HG02870 (cell line): ENCODE measurements at regions not wholly inside any gene's neighbourhood (a gene's known extent, or its start where the extent isn't known, plus 50 kb on each side); places are given as distances from the start of the nearest gene placed in this dataset.
"Not testable (repeated sequence)": the region's sequence is repeated elsewhere in the genome, so short reads cannot be mapped to it uniquely, and the experiment has no call there.

ENCODE experiments used
- ATAC-seq: cut with Tn5 transposase; IDR thresholded peaks from one replicate; pipeline ENCODE4 v1.9.1; 2021; ENCODE audit warnings: mild to moderate bottlenecking, moderate library complexity; ENCODE audit not compliant: unreplicated experiment

- no peak for ATAC-seq
These were observed 209.4 kb downstream of the RASSF9 start for GRCh38 chr12:85626784-85627171.

- ATAC-seq, result no peak
These were observed 208.6 kb downstream of the RASSF9 start for GRCh38 chr12:85627584-85627983.

- ATAC-seq, result not testable (repeated sequence)
These were observed 207.6 kb downstream of the RASSF9 start for GRCh38 chr12:85628562-85628961.

- ATAC-seq, result no peak
These were observed 205.4 kb downstream of the RASSF9 start for GRCh38 chr12:85630851-85631250.

DNA sequence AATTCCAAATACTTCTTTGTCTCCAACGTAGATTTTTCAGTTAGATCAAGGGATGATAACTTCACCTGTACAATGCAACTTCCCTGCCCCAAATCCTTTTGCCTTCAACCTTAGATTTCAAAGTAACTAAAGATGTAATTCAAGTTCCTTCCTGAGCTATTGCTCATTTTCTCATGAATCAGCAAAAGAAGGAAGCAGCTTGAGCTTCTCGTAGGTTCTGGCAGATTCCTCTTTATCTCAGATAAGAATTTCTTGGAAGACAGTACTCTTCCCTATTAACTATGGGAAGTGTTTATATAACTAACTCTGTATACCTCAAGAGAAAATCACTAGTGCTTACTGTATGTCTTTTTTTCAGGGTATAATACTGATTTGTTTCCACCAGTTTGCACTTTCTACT, 203.8 kb downstream of the RASSF9 start:
- no peak for ATAC-seq

- no peak for ATAC-seq
These were observed 202.7 kb downstream of the RASSF9 start for GRCh38 chr12:85633491-85633890.

GRCh38 chr12:85639834-85640233, 196.4 kb downstream of the RASSF9 start:
- no peak for ATAC-seq

GRCh38 chr12:85641796-85642195, 194.4 kb downstream of the RASSF9 start:
- ATAC-seq, result no peak

GRCh38 chr12:85642288-85642687, 193.9 kb downstream of the RASSF9 start:
- no peak for ATAC-seq

GRCh38 chr12:85642808-85643207, 193.4 kb downstream of the RASSF9 start:
- no peak for ATAC-seq

DNA sequence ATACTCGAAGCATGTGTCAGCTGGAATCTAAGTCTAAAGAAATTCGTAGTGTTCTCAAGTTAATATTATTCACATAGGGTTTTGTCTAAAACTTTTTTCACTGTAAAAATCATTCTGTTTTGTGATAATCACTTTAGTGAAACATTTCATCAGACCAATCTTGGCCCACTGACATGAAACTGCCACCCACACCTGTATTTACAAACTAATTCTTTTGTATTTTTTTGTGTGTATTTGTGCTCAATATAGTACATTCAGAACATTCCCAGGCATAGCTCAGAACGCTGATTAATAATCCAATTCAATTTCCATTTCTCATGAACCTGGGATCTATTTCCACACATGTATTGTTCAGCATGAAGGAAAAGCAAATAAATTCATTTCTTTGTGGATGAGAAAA, 191.7 kb downstream of the RASSF9 start:
- ATAC-seq, result no peak

- ATAC-seq, result no peak
These were observed 182.3 kb downstream of the RASSF9 start for GRCh38 chr12:85653731-85654455.

DNA sequence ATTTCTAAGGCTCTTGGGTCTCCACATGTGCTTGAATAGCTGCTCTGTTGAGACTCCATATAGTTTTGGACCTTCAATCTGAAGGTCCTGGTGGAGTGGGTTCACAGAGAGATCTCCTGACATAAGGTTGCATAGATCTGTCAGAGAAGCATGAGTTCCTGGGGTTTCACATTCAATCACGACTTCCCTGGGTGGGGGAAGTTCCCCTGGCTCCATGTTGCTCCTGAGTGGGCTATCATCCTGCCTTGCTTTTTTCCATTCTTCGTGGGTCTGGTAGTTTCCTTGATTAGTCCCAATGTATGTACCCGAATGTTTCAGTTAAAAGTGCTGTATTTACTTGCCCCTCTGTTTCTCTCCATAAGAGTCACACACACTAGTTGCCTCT, 181.8 kb downstream of the RASSF9 start:
- no peak for ATAC-seq

DNA sequence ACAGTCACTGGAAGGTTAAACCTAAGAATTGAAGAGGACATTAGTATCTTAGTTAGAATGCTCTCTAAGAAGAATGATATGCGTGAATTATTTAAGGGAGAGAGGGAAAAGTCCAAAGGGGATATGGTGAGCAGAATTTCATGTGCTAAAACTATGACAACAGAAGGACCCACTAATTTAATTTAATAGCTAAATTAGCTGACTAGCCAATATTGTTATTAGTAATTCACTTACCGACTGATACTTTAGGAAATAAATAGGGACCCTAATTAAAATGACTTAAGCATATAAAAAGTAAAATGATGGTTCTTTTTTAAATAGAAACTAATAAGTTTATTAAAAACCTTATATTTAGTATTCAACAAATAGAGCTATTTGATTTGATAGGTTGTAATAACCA, 179.6 kb downstream of the RASSF9 start:
- ATAC-seq, result no peak

DNA sequence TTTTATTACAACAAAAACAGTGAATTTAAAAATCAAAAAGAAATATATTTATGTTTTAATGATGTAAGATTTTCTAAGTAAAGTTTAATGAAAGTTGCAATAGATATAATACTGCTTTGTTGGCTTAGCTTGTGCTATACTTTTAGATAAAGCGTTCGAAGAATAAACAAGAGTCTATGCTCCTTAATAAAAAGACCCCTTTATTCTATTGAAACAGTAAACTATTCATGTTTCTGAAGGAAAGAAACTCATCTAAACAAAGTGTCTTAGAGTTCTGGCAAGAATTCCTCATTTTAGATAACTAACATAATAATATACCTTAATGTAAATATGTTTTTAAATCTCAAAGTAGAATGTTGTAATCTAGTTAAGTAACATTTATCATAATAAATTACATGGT, 179.0 kb downstream of the RASSF9 start:
- no peak for ATAC-seq

- ATAC-seq, result no peak
These were observed 178.2 kb downstream of the RASSF9 start for GRCh38 chr12:85657836-85658630.

GRCh38 chr12:85659754-85660530, 176.3 kb downstream of the RASSF9 start:
- no peak for ATAC-seq

DNA sequence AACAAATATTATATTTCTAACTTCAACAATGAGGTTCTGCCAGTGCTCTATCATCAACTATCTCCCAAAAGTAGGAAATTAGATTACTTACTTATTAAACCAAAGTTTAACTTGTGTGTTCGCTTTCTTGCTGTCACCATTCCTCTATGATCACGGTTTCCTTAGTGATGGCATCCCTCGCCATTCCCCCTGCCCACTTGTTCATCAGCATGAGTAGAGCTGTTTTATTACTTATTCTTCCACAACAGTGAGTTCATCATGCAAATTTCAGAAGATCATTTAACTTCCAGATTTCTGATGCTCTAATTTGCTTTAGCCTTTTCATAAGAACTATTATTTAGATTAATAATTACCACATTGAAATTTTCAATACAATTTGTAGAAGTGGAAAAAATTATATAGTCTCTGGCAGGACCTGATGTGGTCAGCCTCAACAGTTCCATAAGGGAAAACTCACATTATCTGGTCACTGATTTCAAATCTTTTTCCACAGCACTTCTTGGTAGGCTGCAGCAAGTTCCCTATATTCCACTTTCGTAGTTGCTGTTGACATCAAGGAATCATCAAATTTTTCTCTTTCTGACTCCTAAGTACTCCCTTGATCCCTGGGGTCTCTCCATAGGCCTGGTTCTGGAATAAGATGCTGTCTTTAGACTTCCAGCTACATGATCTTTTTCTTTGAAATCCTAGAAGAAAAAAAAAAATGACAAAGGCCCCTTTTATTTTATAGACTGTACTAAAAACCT, 174.6 kb downstream of the RASSF9 start:
- no peak for ATAC-seq

- no peak for ATAC-seq
These were observed 174.0 kb downstream of the RASSF9 start for GRCh38 chr12:85662207-85662602.

- no peak for ATAC-seq
These were observed 172.6 kb downstream of the RASSF9 start for GRCh38 chr12:85663631-85664030.

- no peak for ATAC-seq
These were observed 171.8 kb downstream of the RASSF9 start for GRCh38 chr12:85664429-85664828.
